ENCODE measurements at regions not wholly inside any gene's neighbourhood (a gene's known extent, or its start where the extent isn't known, plus 50 kb on each side); places are given as distances from the start of the nearest gene placed in this dataset.

- no peak overlapping the region for H3K27ac ChIP-seq
- intact Hi-C loops (cut with DNase I; ENCODE audit: low total_unique reads) (no loop called here), in situ Hi-C loops (cut with MboI; ENCODE audit: low pct_ligation_motif_present in 1 of 4, low pct_unique_long_range_greater_than_20kb in 1 of 4, low sequenced_read_pairs in 3 of 4) (no loop called here)
- no peak for TF ChIP-seq CTCF (IDR thresholded peaks at IDR 0.05)
- no peak for TF ChIP-seq POLR2A (IDR thresholded peaks at IDR 0.05)
- no peak for TF ChIP-seq EP300 (IDR thresholded peaks at IDR 0.05; ENCODE audit: low read depth)
- no peak for TF ChIP-seq POLR2AphosphoS5 (IDR thresholded peaks at IDR 0.05)
- 80 to 92% methylated on average over 1 to 9 of the region's 9 CpGs for WGBS, 2 donors (ENCODE audit: low coverage in 1 of 2)
- no peak overlapping the region for H3K4me3 ChIP-seq
- H3K27me3 ChIP-seq: no peaks in the 10 kb centered on the region
- no peaks in the 10 kb centered on the region for H3K36me3 ChIP-seq
- no peak for DNase-seq
- no peaks in the 10 kb centered on the region for H3K4me1 ChIP-seq
- no peaks in the 10 kb centered on the region for H3K9me3 ChIP-seq
Observed at GRCh38 chr16:59181821-59182420, 447.8 kb upstream of the GOT2 start.

GRCh38 chr16:59180083-59180476 lies 446.0 kb upstream of the GOT2 start:
- no peaks in the 10 kb centered on the region for H3K9me3 ChIP-seq
- intact Hi-C loops (cut with DNase I; ENCODE audit: low total_unique reads) (no loop called here), in situ Hi-C loops (cut with MboI; ENCODE audit: low pct_ligation_motif_present in 1 of 4, low pct_unique_long_range_greater_than_20kb in 1 of 4, low sequenced_read_pairs in 3 of 4) (no loop called here)
- WGBS, 2 donors (ENCODE audit: low coverage in 1 of 2): 7 to 15% methylated on average over 1 of the region's 1 CpG
- no peak overlapping the region for H3K4me3 ChIP-seq
- H3K27ac ChIP-seq: no peak overlapping the region
- H3K27me3 ChIP-seq: no peaks in the 10 kb centered on the region
- no peaks in the 10 kb centered on the region for H3K36me3 ChIP-seq
- no peak for DNase-seq
- no peaks in the 10 kb centered on the region for H3K4me1 ChIP-seq
- TF ChIP-seq CTCF (IDR thresholded peaks at IDR 0.05) (no peak), POLR2AphosphoS5 (IDR thresholded peaks at IDR 0.05) (no peak), POLR2A (IDR thresholded peaks at IDR 0.05) (no peak)

GRCh38 chr16:59179446-59180082 lies 445.4 kb upstream of the GOT2 start:
- intact Hi-C loops (cut with DNase I; ENCODE audit: low total_unique reads): no loop called here
- in situ Hi-C loops (cut with MboI; ENCODE audit: low pct_ligation_motif_present in 1 of 4, low pct_unique_long_range_greater_than_20kb in 1 of 4, low sequenced_read_pairs in 3 of 4): no loop called here
- WGBS, 2 donors (ENCODE audit: low coverage in 1 of 2): 38 to 53% methylated on average over 3 of the region's 3 CpGs

GRCh38 chr16:59173408-59173831 lies 439.3 kb upstream of the GOT2 start:
- H3K4me1 ChIP-seq: no peaks in the 10 kb centered on the region

More at GRCh38 chr16:59179446-59180082, 445.4 kb upstream of the GOT2 start:
- Histone ChIP-seq H3K27ac (no peak overlapping the region), H3K9me3 (no peaks in the 10 kb centered on the region), H3K27me3 (no peaks in the 10 kb centered on the region), H3K36me3 (no peaks in the 10 kb centered on the region), H3K4me1 (no peaks in the 10 kb centered on the region), H3K4me3 (no peak overlapping the region)
- DNase-seq: no peak
- TF ChIP-seq POLR2A (IDR thresholded peaks at IDR 0.05): no peak
- TF ChIP-seq CTCF (IDR thresholded peaks at IDR 0.05): no peak
- no peak for TF ChIP-seq EP300 (IDR thresholded peaks at IDR 0.05; ENCODE audit: low read depth)
- TF ChIP-seq POLR2AphosphoS5 (IDR thresholded peaks at IDR 0.05): no peak

More at GRCh38 chr16:59173408-59173831, 439.3 kb upstream of the GOT2 start:
- TF ChIP-seq CTCF (IDR thresholded peaks at IDR 0.05): no peak
- no peak for TF ChIP-seq EP300 (IDR thresholded peaks at IDR 0.05; ENCODE audit: low read depth)
- TF ChIP-seq POLR2AphosphoS5 (IDR thresholded peaks at IDR 0.05): no peak
- TF ChIP-seq POLR2A (IDR thresholded peaks at IDR 0.05): no peak
- 48 to 69% methylated on average over 2 to 3 of the region's 3 CpGs for WGBS, 2 donors (ENCODE audit: low coverage in 1 of 2)
- in situ Hi-C loops (cut with MboI; ENCODE audit: low pct_ligation_motif_present in 1 of 4, low pct_unique_long_range_greater_than_20kb in 1 of 4, low sequenced_read_pairs in 3 of 4) (no loop called here), intact Hi-C loops (cut with DNase I; ENCODE audit: low total_unique reads) (no loop called here)
- Histone ChIP-seq H3K27ac (no peak overlapping the region), H3K9me3 (no peaks in the 10 kb centered on the region), H3K36me3 (no peaks in the 10 kb centered on the region), H3K27me3 (no peaks in the 10 kb centered on the region), H3K4me3 (no peak overlapping the region)
- no peak for DNase-seq
